ENCODE measurements at regions not wholly inside any gene's neighbourhood (a gene's known extent, or its start where the extent isn't known, plus 50 kb on each side); places are given as distances from the start of the nearest gene placed in this dataset.
"Not testable (repeated sequence)": the region's sequence is repeated elsewhere in the genome, so short reads cannot be mapped to it uniquely, and the experiment has no call there.

- TF ChIP-seq POLR2A (IDR thresholded peaks at IDR 0.05) (no peak), CTCF (IDR thresholded peaks at IDR 0.05 in 8 of 11, conservative IDR thresholded peaks at IDR 0.05 in 3 of 11) (no peak), POLR2AphosphoS5 (IDR thresholded peaks at IDR 0.05) (no peak)
- Histone ChIP-seq H3K4me3 (no peak overlapping the region), H3K27me3 (replicated peaks in 1 of 7) (no peaks in the 10 kb centered on the region), H3K4me1 (no peaks in the 10 kb centered on the region), H3K27ac (no peak overlapping the region), H3K9me3 (no peaks in the 10 kb centered on the region), H3K36me3 (no peaks in the 10 kb centered on the region)
- WGBS, 5 donors, result 42 to 59% (median 53%) methylated on average over 1 of the region's 1 CpG
- no peak for DNase-seq
- intact Hi-C loops (cut with DNase I; ENCODE audit: low total_unique reads), result no loop called here
Measured at GRCh38 chr15:20368974-20369373, 172.6 kb downstream of the GOLGA6L6 start.

GRCh38 chr15:20367093-20367492 is 174.5 kb downstream of the GOLGA6L6 start:
- Histone ChIP-seq H3K9me3 (no peaks in the 10 kb centered on the region), H3K36me3 (no peaks in the 10 kb centered on the region), H3K4me3 (no peak overlapping the region), H3K4me1 (no peaks in the 10 kb centered on the region), H3K27me3 (replicated peaks in 1 of 7) (no peaks in the 10 kb centered on the region), H3K27ac (no peak overlapping the region)
- TF ChIP-seq POLR2A (IDR thresholded peaks at IDR 0.05) (no peak), POLR2AphosphoS5 (IDR thresholded peaks at IDR 0.05) (no peak), CTCF (IDR thresholded peaks at IDR 0.05 in 8 of 11, conservative IDR thresholded peaks at IDR 0.05 in 3 of 11) (no peak)
- DNase-seq, result no peak
- 58 to 75% (median 65%) methylated on average over 2 of the region's 2 CpGs for WGBS, 5 donors
- intact Hi-C loops (cut with DNase I; ENCODE audit: low total_unique reads), result no loop called here

GRCh38 chr15:20363591-20363990 is 178.0 kb downstream of the GOLGA6L6 start:
- H3K27ac ChIP-seq; H3K9me3 ChIP-seq; H3K4me3 ChIP-seq; H3K36me3 ChIP-seq; H3K27me3 ChIP-seq (replicated peaks in 1 of 7); H3K4me1 ChIP-seq; intact Hi-C loops (cut with DNase I; ENCODE audit: low total_unique reads): not testable (repeated sequence)
- WGBS, 5 donors, result 72 to 77% (median 75%) methylated on average over 5 of the region's 5 CpGs
- DNase-seq, result peak; percentile 44

- no peak for TF ChIP-seq POLR2AphosphoS5 (IDR thresholded peaks at IDR 0.05)
- TF ChIP-seq POLR2A (IDR thresholded peaks at IDR 0.05), result no peak
- TF ChIP-seq CTCF (IDR thresholded peaks at IDR 0.05 in 8 of 11, conservative IDR thresholded peaks at IDR 0.05 in 3 of 11), result no peak
- no peak for DNase-seq
- Histone ChIP-seq H3K36me3 (no peaks in the 10 kb centered on the region), H3K27me3 (replicated peaks in 1 of 7) (peaks cover 0 to 19% (median 0%) of the 10 kb centered on the region in 7 donors), H3K4me3 (no peak overlapping the region), H3K9me3 (no peaks in the 10 kb centered on the region), H3K4me1 (peaks cover 0 to 5% (median 3%) of the 10 kb centered on the region in 6 donors), H3K27ac (no peak overlapping the region)
- intact Hi-C loops (cut with DNase I; ENCODE audit: low total_unique reads), result no loop called here
Measured at GRCh38 chr15:20361091-20361490, 180.5 kb downstream of the GOLGA6L6 start.

DNA sequence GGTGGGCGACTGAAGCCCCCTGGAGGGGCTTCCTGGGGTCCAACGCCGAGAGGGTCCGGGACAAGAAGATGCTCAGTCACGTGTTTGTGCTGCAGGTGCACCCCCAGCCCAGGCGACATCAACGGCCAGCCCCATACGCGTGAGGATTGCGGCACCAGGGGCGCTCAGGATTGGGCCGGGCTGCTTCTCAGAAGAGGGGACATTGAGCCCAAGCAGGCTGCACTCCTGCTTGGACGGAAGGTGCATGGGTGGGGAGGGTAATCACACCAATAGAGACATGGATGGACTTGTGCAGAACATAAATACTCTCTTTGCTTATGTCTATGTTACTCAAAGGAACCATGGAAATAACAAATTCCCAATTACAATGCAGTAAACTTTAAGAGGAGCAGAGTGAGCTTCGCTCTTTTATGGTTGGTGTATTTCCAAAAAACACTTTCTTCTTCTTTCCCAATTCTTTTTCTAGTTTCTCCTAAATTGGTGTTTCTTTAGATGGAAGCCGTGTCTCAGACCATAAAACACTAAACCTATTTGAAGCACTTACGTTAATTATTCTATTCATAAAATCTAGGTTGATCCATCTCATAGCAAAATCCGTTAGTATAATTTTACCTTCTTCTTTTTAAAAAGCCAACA is 182.7 kb downstream of the GOLGA6L6 start:
- H3K36me3 ChIP-seq, result no peaks in the 10 kb centered on the region
- peaks cover 0 to 5% (median 3%) of the 10 kb centered on the region in 6 donors for H3K4me1 ChIP-seq
- H3K9me3 ChIP-seq, result no peaks in the 10 kb centered on the region
- no peak overlapping the region for H3K4me3 ChIP-seq
- 76 to 83% (median 79%) methylated on average over 17 of the region's 17 CpGs for WGBS, 5 donors
- DNase-seq, result no peak
- no peak for TF ChIP-seq POLR2A (IDR thresholded peaks at IDR 0.05)
- H3K27me3 ChIP-seq (replicated peaks in 1 of 7), result peaks cover 0 to 19% (median 0%) of the 10 kb centered on the region in 7 donors
- no peak overlapping the region for H3K27ac ChIP-seq
- intact Hi-C loops (cut with DNase I; ENCODE audit: low total_unique reads), result no loop called here
